SK-N-SH treated with all-trans-retinoic acid at 6 μM for 48 hours (cell line): ENCODE measurements at regions not wholly inside any gene's neighbourhood (a gene's known extent, or its start where the extent isn't known, plus 50 kb on each side); places are given as distances from the start of the nearest gene placed in this dataset.

Experiments used
- ATAC-seq: fragments of 200-7000 bp; cut with Tn5 transposase; 3 replicates; pipeline ENCODE4 v1.9.1; 2020; ENCODE audit warnings: mild to moderate bottlenecking, moderate library complexity
- ARNTL ChIP-seq: fragments of 450-650 bp; formaldehyde crosslinking; IDR thresholded peaks from 2 replicates; pipeline ENCODE4 v1.5.0; 2020; ENCODE audit warnings: low read depth, mild to moderate bottlenecking, moderate library complexity, borderline replicate concordance
- BACH2 ChIP-seq: fragments of 250-450 bp; sonication (Bioruptor Pico); IDR thresholded peaks from 2 replicates; pipeline ENCODE4 v1.9.0; 2021; ENCODE audit warnings: mild to moderate bottlenecking, borderline replicate concordance
- CREB5 ChIP-seq: fragments of 250-450 bp; sonication (Bioruptor Pico); IDR thresholded peaks from 2 replicates; pipeline ENCODE4 v1.5.1; 2020; ENCODE audit warnings: low read depth, mild to moderate bottlenecking, moderate library complexity
- CSDC2 ChIP-seq: fragments of 250-450 bp; sonication (Bioruptor Pico); IDR thresholded peaks from 2 replicates; pipeline ENCODE4 v1.5.0; 2020; ENCODE audit warnings: mild to moderate bottlenecking, moderate library complexity
- ESRRG ChIP-seq: fragments of 250-450 bp; sonication (Bioruptor Pico); IDR thresholded peaks from 2 replicates; pipeline ENCODE4 v1.6.1; 2021; ENCODE audit warnings: mild to moderate bottlenecking
- GLIS3 ChIP-seq: fragments of 250-450 bp; sonication (Bioruptor Pico); IDR thresholded peaks from 2 replicates; pipeline ENCODE4 v1.5.0; 2020; ENCODE audit warnings: mild to moderate bottlenecking, moderate library complexity
- ISL1 ChIP-seq: fragments of 250-450 bp; sonication (Bioruptor Pico); IDR thresholded peaks from 2 replicates; pipeline ENCODE4 v2.1.2; 2022; ENCODE audit warnings: mild to moderate bottlenecking, moderate library complexity
- OSR1 ChIP-seq: fragments of 250-450 bp; sonication (Bioruptor Pico); IDR thresholded peaks from 2 replicates; pipeline ENCODE4 v1.8.0; 2022; ENCODE audit warnings: moderate library complexity, mild to moderate bottlenecking, inconsistent platforms
- PATZ1 ChIP-seq: fragments of 250-450 bp; sonication (Bioruptor Pico); IDR thresholded peaks from 2 replicates; pipeline ENCODE4 v1.8.0; 2020; ENCODE audit warnings: mild to moderate bottlenecking, moderate library complexity, borderline replicate concordance
- POU6F1 ChIP-seq: fragments of 250-450 bp; sonication (Bioruptor Pico); IDR thresholded peaks from 2 replicates; pipeline ENCODE4 v1.8.0; 2021; ENCODE audit warnings: low read depth, mild to moderate bottlenecking, moderate library complexity, borderline replicate concordance
- PPARA ChIP-seq: fragments of 250-450 bp; sonication (Bioruptor Pico); IDR thresholded peaks from 2 replicates; pipeline ENCODE4 v1.5.0; 2020; ENCODE audit warnings: mild to moderate bottlenecking, borderline replicate concordance
- SNAI2 ChIP-seq: fragments of 250-450 bp; sonication (Bioruptor Pico); IDR thresholded peaks from 2 replicates; pipeline ENCODE4 v1.5.0; 2020; ENCODE audit warnings: mild to moderate bottlenecking, moderate library complexity
- TOX ChIP-seq: fragments of 250-450 bp; sonication (Bioruptor Pico); IDR thresholded peaks from 2 replicates; pipeline ENCODE4 v1.8.0; 2021; ENCODE audit warnings: mild to moderate bottlenecking, moderate library complexity, borderline replicate concordance
- ZC3H10 ChIP-seq: fragments of 250-450 bp; sonication (Bioruptor Pico); IDR thresholded peaks from 2 replicates; pipeline ENCODE4 v1.5.1; 2021; ENCODE audit warnings: mild to moderate bottlenecking, moderate library complexity
- ZFP30 ChIP-seq: fragments of 450-650 bp; formaldehyde crosslinking; IDR thresholded peaks from 2 replicates; pipeline ENCODE4 v1.5.0; 2022; ENCODE audit warnings: mild to moderate bottlenecking, moderate library complexity
- ZNF70 ChIP-seq: fragments of 450-650 bp; formaldehyde crosslinking; IDR thresholded peaks from 2 replicates; pipeline ENCODE4 v1.5.0; 2020; ENCODE audit warnings: mild to moderate bottlenecking, moderate library complexity
- ZNF8 ChIP-seq: fragments of 450-650 bp; formaldehyde crosslinking; IDR thresholded peaks from 2 replicates; pipeline ENCODE4 v1.5.0; 2020; ENCODE audit warnings: mild to moderate bottlenecking, moderate library complexity
- TF ChIP-seq, protein P1 (sequence below): fragments of 250-450 bp; sonication (Bioruptor Pico); IDR thresholded peaks from 2 replicates; pipeline ENCODE4 v1.5.0; 2020; ENCODE audit warnings: mild to moderate bottlenecking, moderate library complexity
- TF ChIP-seq, protein P2 (sequence below): fragments of 250-450 bp; sonication (Bioruptor Pico); IDR thresholded peaks from 2 replicates; pipeline ENCODE4 v1.5.1; 2021; ENCODE audit warnings: mild to moderate bottlenecking, moderate library complexity

DNA sequence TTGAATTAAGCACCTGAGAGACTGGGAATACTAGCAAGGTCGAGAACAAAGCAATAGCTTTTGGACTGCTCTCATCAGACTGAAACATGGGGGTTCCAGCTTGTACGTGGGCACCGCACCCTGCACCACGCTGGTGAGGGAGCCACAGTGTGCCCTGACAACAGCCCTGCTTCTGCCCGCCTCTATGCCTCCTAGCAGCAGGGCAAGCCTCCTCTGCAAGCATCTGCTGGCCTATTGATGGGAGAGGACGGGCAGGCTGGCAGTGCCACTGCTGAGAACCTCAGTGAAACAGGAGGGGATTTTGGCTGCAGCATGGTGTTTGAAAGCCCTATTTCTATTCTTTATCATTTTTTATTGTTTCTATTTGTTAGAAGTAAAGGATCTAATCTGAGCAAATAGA is 146.1 kb upstream of the OTOS start (continued):
- TF ChIP-seq, protein P1, sequence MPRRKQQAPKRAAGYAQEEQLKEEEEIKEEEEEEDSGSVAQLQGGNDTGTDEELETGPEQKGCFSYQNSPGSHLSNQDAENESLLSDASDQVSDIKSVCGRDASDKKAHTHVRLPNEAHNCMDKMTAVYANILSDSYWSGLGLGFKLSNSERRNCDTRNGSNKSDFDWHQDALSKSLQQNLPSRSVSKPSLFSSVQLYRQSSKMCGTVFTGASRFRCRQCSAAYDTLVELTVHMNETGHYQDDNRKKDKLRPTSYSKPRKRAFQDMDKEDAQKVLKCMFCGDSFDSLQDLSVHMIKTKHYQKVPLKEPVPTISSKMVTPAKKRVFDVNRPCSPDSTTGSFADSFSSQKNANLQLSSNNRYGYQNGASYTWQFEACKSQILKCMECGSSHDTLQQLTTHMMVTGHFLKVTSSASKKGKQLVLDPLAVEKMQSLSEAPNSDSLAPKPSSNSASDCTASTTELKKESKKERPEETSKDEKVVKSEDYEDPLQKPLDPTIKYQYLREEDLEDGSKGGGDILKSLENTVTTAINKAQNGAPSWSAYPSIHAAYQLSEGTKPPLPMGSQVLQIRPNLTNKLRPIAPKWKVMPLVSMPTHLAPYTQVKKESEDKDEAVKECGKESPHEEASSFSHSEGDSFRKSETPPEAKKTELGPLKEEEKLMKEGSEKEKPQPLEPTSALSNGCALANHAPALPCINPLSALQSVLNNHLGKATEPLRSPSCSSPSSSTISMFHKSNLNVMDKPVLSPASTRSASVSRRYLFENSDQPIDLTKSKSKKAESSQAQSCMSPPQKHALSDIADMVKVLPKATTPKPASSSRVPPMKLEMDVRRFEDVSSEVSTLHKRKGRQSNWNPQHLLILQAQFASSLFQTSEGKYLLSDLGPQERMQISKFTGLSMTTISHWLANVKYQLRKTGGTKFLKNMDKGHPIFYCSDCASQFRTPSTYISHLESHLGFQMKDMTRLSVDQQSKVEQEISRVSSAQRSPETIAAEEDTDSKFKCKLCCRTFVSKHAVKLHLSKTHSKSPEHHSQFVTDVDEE (CRISPR knock-in tag), result no peak
- no peak for TF ChIP-seq POU6F1 (CRISPR knock-in tag)
- no peak for TF ChIP-seq ZC3H10 (CRISPR knock-in tag)
- no peak for TF ChIP-seq CREB5 (CRISPR knock-in tag)
- no peak for TF ChIP-seq ESRRG (CRISPR knock-in tag)
- TF ChIP-seq ZFP30 (CRISPR knock-in tag), result no peak
- no peak for TF ChIP-seq ARNTL
- no peak for TF ChIP-seq GLIS3

GRCh38 chr2:240287011-240287410 is 146.6 kb upstream of the OTOS start:
- TF ChIP-seq ISL1 (CRISPR knock-in tag) (no peak), GLIS3 (no peak), ZNF8 (CRISPR knock-in tag) (no peak), ARNTL (no peak), POU6F1 (CRISPR knock-in tag) (no peak), ZNF70 (CRISPR knock-in tag) (no peak), SNAI2 (CRISPR knock-in tag) (no peak), TOX (no peak), ZFP30 (CRISPR knock-in tag) (no peak), PPARA (CRISPR knock-in tag) (no peak), ZC3H10 (CRISPR knock-in tag) (no peak), CSDC2 (CRISPR knock-in tag) (no peak), CREB5 (CRISPR knock-in tag) (no peak), OSR1 (no peak), BACH2 (CRISPR knock-in tag) (no peak), ESRRG (CRISPR knock-in tag) (no peak), PATZ1 (CRISPR knock-in tag) (no peak)
- TF ChIP-seq, protein P1 (CRISPR knock-in tag), result no peak
- TF ChIP-seq, protein P2, sequence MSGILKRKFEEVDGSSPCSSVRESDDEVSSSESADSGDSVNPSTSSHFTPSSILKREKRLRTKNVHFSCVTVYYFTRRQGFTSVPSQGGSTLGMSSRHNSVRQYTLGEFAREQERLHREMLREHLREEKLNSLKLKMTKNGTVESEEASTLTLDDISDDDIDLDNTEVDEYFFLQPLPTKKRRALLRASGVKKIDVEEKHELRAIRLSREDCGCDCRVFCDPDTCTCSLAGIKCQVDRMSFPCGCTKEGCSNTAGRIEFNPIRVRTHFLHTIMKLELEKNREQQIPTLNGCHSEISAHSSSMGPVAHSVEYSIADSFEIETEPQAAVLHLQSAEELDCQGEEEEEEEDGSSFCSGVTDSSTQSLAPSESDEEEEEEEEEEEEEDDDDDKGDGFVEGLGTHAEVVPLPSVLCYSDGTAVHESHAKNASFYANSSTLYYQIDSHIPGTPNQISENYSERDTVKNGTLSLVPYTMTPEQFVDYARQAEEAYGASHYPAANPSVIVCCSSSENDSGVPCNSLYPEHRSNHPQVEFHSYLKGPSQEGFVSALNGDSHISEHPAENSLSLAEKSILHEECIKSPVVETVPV (CRISPR knock-in tag), result no peak
- ATAC-seq, result no peak
